ENCODE measurements at regions not wholly inside any gene's neighbourhood (a gene's known extent, or its start where the extent isn't known, plus 50 kb on each side); places are given as distances from the start of the nearest gene placed in this dataset.

DNA sequence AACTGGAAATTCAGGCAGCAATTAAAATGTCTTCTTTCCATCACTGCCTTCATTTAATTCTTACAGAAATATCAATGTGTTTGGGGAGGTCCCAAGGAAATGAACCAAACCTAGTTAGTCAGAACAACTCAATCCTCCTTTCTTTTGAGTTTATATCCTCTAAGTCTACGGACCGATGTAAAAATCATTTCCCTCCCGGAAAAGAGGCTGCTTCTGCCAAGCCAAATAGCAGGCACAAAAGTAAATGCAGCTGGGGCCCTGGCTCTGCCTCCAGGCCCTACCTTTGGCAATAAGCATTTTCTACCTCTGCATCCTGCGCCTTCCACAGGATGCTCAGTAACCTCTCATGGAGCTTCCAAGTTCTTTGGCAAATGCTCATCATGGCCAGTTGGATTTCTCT, 122.5 kb upstream of the COL8A1 start:
- no peaks in the 10 kb centered on the region for H3K4me1 ChIP-seq (ENCODE audit: control insufficient read depth, insufficient read depth, low read length)
- H3K27me3 ChIP-seq (ENCODE audit: control insufficient read depth, insufficient read depth, low read length) = no peaks in the 10 kb centered on the region
- no peak overlapping the region for H3K4me3 ChIP-seq (ENCODE audit: low read depth, low read length)
- no peak overlapping the region for H3K9ac ChIP-seq (ENCODE audit: low read depth, low read length)
- no peaks in the 10 kb centered on the region for H3K36me3 ChIP-seq (ENCODE audit: control insufficient read depth, insufficient read depth, low read length)
- no peaks in the 10 kb centered on the region for H3K9me3 ChIP-seq (ENCODE audit: control insufficient read depth, insufficient read depth, low read length)

DNA sequence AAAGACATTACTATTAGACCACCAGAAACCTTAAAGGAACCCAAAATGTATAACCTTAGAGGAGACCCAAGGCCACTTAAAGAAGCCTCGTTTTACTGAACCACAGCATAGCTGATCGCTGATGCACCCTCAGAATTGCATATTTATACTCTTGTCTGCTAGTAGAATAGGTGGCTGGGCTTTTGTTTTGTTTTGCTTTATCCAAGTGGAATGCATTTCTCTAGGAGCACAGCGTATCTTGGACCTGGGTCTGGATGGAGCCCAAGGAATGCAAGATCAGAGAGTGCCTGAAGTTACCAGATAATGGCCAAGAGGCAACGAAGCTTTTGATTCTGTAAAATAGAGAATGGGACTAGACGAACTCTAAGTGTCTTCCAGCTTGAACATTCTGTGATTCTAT, 129.2 kb upstream of the COL8A1 start:
- no peak overlapping the region for H3K4me3 ChIP-seq (ENCODE audit: low read depth, low read length)
- no peaks in the 10 kb centered on the region for H3K9me3 ChIP-seq (ENCODE audit: control insufficient read depth, insufficient read depth, low read length)
- H3K36me3 ChIP-seq (ENCODE audit: control insufficient read depth, insufficient read depth, low read length) = no peaks in the 10 kb centered on the region
- H3K9ac ChIP-seq (ENCODE audit: low read depth, low read length) = no peak overlapping the region
- H3K4me1 ChIP-seq (ENCODE audit: control insufficient read depth, insufficient read depth, low read length) = no peaks in the 10 kb centered on the region
- no peaks in the 10 kb centered on the region for H3K27me3 ChIP-seq (ENCODE audit: control insufficient read depth, insufficient read depth, low read length)

DNA sequence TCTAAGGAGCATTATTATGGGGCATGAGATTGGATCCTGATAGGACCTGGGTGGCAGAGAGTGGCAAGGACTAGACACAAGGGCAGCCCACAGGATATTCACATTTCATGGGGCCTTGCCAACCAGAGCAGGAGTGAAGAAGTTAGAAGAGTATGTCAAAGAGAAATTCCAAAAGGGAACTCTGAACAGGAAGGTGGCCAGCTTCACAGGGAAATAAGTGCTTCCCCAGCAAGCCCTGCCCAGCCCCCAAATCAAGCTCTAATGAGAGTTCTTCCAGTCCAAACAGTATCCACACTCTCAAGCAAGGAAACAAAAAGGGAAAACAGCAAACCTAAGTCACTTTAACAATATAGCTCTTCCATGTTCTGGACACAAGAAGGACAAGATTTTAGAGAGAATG, 130.2 kb upstream of the COL8A1 start:
- no peaks in the 10 kb centered on the region for H3K36me3 ChIP-seq (ENCODE audit: control insufficient read depth, insufficient read depth, low read length)

DNA sequence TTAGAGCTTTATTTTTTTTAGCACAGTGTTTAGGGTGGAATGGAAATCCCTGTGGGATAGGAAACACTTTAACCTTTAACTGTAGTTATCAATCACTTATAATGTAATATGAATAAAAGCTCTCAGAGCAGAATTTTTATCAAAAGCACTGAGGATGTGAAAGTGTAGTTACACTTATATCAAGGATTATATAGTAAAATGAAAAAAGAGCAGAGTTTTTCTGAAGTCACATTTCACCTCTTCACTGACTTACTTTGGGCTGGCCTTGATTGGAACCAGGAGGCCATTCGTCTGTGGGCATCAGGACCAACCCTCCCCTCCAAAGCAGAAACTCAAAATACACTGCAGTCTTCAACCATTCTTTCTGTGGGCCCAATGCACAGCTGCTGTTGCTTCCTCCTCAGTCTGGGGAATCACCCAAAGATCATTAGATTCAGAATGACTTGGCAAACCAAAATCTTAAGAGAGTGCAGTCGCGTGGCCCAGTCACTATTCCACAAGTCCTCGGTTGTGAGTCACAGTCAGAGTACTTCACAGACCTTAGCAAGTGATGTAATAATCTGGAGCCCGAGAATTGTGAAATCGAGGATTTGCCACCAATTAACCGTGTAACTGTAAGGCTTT, 132.6 kb upstream of the COL8A1 start:
- Histone ChIP-seq H3K27me3 (ENCODE audit: control insufficient read depth, insufficient read depth, low read length) (no peaks in the 10 kb centered on the region), H3K9ac (ENCODE audit: low read depth, low read length) (no peak overlapping the region), H3K36me3 (ENCODE audit: control insufficient read depth, insufficient read depth, low read length) (no peaks in the 10 kb centered on the region), H3K4me3 (ENCODE audit: low read depth, low read length) (no peak overlapping the region), H3K9me3 (ENCODE audit: control insufficient read depth, insufficient read depth, low read length) (no peaks in the 10 kb centered on the region), H3K4me1 (ENCODE audit: control insufficient read depth, insufficient read depth, low read length) (no peaks in the 10 kb centered on the region)

More for the DNA sequence above, 130.2 kb upstream of the COL8A1 start:
- H3K9ac ChIP-seq (ENCODE audit: low read depth, low read length) = no peak overlapping the region
- H3K4me1 ChIP-seq (ENCODE audit: control insufficient read depth, insufficient read depth, low read length) = no peaks in the 10 kb centered on the region
- H3K4me3 ChIP-seq (ENCODE audit: low read depth, low read length) = no peak overlapping the region
- no peaks in the 10 kb centered on the region for H3K27me3 ChIP-seq (ENCODE audit: control insufficient read depth, insufficient read depth, low read length)
- H3K9me3 ChIP-seq (ENCODE audit: control insufficient read depth, insufficient read depth, low read length) = no peaks in the 10 kb centered on the region

DNA sequence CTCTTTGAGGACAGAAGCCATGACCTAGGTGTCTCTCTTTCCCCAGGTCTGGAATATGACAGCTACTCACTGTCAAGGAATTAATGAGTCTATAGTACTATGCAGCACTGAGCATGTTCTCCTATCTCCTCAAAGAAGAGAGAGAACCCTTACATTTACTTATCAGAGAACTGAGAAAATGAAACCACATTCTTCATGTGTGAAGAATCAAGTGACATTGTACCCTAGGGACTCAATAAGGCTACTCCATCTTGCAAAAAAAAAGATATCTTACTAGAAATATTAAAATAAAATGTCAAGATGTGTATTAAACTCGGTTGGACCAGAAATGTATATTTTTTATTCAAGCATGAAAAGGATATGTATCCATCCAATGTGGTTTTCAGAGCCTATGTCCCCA, 133.2 kb upstream of the COL8A1 start:
- Histone ChIP-seq H3K4me1 (ENCODE audit: control insufficient read depth, insufficient read depth, low read length) (no peaks in the 10 kb centered on the region), H3K36me3 (ENCODE audit: control insufficient read depth, insufficient read depth, low read length) (no peaks in the 10 kb centered on the region), H3K27me3 (ENCODE audit: control insufficient read depth, insufficient read depth, low read length) (no peaks in the 10 kb centered on the region), H3K4me3 (ENCODE audit: low read depth, low read length) (no peak overlapping the region), H3K9me3 (ENCODE audit: control insufficient read depth, insufficient read depth, low read length) (no peaks in the 10 kb centered on the region), H3K9ac (ENCODE audit: low read depth, low read length) (no peak overlapping the region)

DNA sequence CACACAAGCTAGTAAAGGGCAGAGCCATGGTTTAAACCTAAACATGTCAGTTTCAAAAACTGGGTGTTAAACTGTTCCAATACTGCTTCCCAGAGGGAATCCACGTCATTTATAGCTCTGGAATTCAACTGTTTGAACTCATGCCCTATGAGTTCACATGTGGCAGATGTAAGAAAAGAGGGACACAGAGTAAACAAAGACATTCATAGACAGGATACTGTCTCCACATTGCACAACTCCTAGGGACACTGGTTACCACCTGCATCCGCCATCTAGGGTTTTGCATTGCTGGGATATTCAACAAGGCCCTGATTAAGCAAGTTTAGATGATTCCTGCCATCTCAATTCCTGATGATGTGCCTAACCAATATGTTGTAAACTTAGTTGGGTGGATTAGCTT, 134.1 kb upstream of the COL8A1 start:
- no peaks in the 10 kb centered on the region for H3K27me3 ChIP-seq (ENCODE audit: control insufficient read depth, insufficient read depth, low read length)
- H3K36me3 ChIP-seq (ENCODE audit: control insufficient read depth, insufficient read depth, low read length) = no peaks in the 10 kb centered on the region
- H3K9me3 ChIP-seq (ENCODE audit: control insufficient read depth, insufficient read depth, low read length) = no peaks in the 10 kb centered on the region
- H3K4me3 ChIP-seq (ENCODE audit: low read depth, low read length) = no peak overlapping the region
- no peak overlapping the region for H3K9ac ChIP-seq (ENCODE audit: low read depth, low read length)
- no peaks in the 10 kb centered on the region for H3K4me1 ChIP-seq (ENCODE audit: control insufficient read depth, insufficient read depth, low read length)

DNA sequence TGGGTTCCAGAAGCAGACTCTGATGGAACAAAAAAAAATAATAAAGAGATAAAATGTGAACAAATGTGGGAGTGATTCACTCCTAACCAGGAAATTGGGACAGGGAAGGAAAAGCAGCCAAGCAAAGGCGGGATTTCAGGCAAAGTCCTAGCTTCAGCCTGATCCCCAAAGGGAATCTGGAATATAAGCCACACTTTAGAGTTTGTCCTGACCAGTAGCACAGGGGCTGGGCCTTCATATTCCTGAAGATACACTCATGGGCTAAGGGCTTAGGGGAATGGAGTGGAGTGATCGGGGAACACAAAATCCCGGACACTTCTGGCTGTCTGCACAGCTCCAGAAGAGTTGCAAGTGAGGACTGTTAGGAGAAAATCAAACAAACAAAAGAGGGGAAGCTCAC, 135.0 kb upstream of the COL8A1 start:
- Histone ChIP-seq H3K27me3 (ENCODE audit: control insufficient read depth, insufficient read depth, low read length) (no peaks in the 10 kb centered on the region), H3K4me3 (ENCODE audit: low read depth, low read length) (no peak overlapping the region), H3K9me3 (ENCODE audit: control insufficient read depth, insufficient read depth, low read length) (no peaks in the 10 kb centered on the region), H3K4me1 (ENCODE audit: control insufficient read depth, insufficient read depth, low read length) (no peaks in the 10 kb centered on the region), H3K36me3 (ENCODE audit: control insufficient read depth, insufficient read depth, low read length) (no peaks in the 10 kb centered on the region), H3K9ac (ENCODE audit: low read depth, low read length) (no peak overlapping the region)

DNA sequence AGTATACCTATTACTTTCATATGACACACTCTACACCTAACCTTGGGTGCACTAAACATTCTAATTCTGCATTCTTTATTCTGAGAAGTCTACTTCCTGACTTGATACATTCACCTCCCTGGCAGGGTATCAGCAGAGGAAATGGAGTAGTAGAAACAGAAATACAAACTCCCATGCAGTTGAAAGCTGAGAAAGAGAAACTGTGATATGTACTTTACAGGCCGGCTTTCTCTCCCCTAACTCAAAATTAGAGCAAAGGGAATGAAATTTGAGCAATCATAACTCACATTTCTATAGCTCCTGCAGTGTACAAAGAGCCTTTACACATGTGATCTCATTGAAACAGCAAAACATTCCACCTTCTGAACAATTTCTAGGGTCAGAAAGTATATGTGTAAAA, 135.5 kb upstream of the COL8A1 start:
- no peaks in the 10 kb centered on the region for H3K4me1 ChIP-seq (ENCODE audit: control insufficient read depth, insufficient read depth, low read length)
- no peaks in the 10 kb centered on the region for H3K36me3 ChIP-seq (ENCODE audit: control insufficient read depth, insufficient read depth, low read length)
- H3K4me3 ChIP-seq (ENCODE audit: low read depth, low read length) = no peak overlapping the region
- H3K9ac ChIP-seq (ENCODE audit: low read depth, low read length) = no peak overlapping the region
- no peaks in the 10 kb centered on the region for H3K27me3 ChIP-seq (ENCODE audit: control insufficient read depth, insufficient read depth, low read length)
- H3K9me3 ChIP-seq (ENCODE audit: control insufficient read depth, insufficient read depth, low read length) = no peaks in the 10 kb centered on the region

DNA sequence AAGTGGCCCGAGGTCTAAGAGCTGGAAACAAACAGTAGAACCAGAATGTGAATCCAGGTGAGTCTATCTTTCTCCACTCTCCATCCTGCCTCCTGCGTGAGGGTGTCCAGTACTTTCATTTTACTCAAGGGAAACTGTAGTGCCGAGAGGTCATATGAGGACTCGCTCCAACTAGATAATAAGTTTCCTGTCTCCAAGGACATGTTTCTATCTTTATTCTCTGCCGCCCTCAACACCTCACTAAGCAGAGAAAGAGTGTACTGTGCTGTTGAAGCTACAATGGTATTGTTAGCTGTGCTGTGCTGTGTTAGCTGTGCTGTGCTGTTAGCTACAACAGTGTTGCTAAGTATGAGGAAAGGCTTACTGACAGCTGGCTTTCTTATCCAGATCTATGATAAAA, 137.9 kb upstream of the COL8A1 start:
- Histone ChIP-seq H3K36me3 (ENCODE audit: control insufficient read depth, insufficient read depth, low read length) (no peaks in the 10 kb centered on the region), H3K4me1 (ENCODE audit: control insufficient read depth, insufficient read depth, low read length) (no peaks in the 10 kb centered on the region), H3K4me3 (ENCODE audit: low read depth, low read length) (no peak overlapping the region), H3K27me3 (ENCODE audit: control insufficient read depth, insufficient read depth, low read length) (no peaks in the 10 kb centered on the region), H3K9ac (ENCODE audit: low read depth, low read length) (no peak overlapping the region), H3K9me3 (ENCODE audit: control insufficient read depth, insufficient read depth, low read length) (no peaks in the 10 kb centered on the region)

DNA sequence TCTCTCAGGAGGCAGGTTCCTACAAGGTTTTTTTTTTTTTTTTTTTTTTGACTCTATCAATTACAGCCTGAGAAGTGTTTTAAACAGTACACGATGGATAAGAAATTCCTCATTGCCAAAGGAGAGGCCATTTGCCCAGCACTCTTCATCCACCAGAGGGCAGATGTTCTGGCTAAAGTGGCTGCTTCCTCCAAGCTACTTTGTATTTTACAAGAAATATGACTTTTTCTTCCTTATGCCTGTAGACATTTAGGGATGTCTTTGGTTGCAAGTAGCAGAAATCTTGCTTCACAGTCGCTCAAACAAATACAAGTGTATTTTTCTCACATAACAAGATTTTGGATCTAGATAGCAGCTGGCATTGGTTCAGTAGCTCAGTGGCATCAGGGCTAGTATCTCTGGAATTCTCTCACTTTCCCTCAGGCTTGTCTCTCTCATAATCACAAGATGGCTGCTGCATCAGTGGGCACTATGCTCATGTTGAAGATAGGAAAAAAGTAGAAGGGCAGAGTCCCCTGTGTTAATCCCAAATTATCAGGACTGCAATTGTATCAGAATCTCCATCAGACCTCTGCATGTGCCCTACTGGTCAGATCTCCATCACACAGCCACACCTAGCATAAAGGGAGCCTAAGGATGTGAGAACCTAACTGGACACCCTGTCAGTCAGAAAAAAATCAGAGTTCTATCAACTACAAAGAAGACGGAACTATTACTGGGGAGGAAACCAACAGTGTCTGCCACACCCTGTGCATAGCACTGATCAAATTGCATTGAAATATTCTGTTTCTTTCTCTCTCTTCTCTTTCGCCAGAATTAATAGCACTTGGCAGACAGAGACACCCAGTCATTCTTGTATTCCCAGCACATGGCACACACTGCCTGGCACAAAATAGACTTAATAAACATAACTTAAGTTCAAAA, 138.9 kb upstream of the COL8A1 start:
- H3K36me3 ChIP-seq (ENCODE audit: control insufficient read depth, insufficient read depth, low read length) = no peaks in the 10 kb centered on the region
- no peaks in the 10 kb centered on the region for H3K27me3 ChIP-seq (ENCODE audit: control insufficient read depth, insufficient read depth, low read length)
- H3K4me3 ChIP-seq (ENCODE audit: low read depth, low read length) = no peak overlapping the region
- H3K9ac ChIP-seq (ENCODE audit: low read depth, low read length) = no peak overlapping the region
- no peaks in the 10 kb centered on the region for H3K4me1 ChIP-seq (ENCODE audit: control insufficient read depth, insufficient read depth, low read length)
- no peaks in the 10 kb centered on the region for H3K9me3 ChIP-seq (ENCODE audit: control insufficient read depth, insufficient read depth, low read length)

DNA sequence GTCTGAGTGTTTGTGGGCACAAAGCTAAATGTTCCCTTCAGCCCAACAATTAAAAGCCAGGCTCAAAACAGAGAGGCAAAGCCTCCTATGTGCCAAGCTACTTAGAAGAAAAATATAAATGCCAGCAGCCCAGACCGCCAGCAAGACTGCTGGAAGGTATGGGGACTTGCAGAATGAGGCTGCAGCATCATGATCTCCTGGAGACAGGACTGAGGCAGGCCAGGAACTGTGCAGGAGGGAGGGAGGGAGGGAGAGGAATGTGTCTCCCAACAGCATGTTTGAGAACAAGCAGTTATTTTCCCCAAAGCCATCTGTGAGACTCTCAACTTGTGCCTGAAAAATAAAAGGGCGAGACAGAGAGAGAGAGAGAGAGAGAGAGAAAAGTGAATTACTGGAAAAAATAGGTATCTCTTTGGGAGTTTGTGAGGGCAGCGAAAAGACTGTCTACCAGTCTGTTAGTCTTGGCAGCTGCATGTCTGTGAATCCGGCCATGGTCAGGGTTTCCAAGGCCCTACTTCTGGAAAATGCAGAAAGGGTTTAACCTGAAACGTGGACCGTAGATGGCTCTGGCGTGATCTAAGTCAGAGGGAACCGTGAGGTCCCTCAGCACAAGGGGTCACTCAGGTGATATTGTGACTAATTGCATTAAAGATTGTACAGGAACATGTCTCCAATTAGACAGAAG, 139.7 kb upstream of the COL8A1 start:
- Histone ChIP-seq H3K27me3 (ENCODE audit: control insufficient read depth, insufficient read depth, low read length) (no peaks in the 10 kb centered on the region), H3K9ac (ENCODE audit: low read depth, low read length) (no peak overlapping the region), H3K4me1 (ENCODE audit: control insufficient read depth, insufficient read depth, low read length) (no peaks in the 10 kb centered on the region), H3K4me3 (ENCODE audit: low read depth, low read length) (no peak overlapping the region), H3K9me3 (ENCODE audit: control insufficient read depth, insufficient read depth, low read length) (no peaks in the 10 kb centered on the region), H3K36me3 (ENCODE audit: control insufficient read depth, insufficient read depth, low read length) (no peaks in the 10 kb centered on the region)

DNA sequence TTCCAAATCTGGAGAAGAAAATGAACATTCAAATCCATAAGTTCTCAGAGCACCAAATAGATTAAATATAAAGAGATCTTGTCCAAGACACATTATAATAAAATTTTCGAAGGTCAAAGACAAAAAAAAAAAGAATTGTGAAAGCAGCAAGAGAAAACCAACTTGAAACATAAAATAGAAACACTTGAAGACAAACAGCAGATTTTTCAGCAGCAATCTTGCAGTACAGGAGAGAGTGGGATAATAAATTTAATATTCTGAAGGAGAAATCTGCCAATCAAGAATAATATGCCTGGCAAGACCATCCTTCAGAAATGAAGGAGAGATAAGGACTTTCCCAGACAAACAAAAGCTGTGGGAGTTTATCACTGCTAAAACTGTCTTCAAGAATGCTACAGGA, 150.5 kb upstream of the COL8A1 start:
- Histone ChIP-seq H3K9ac (ENCODE audit: low read depth, low read length) (no peak overlapping the region), H3K4me3 (ENCODE audit: low read depth, low read length) (no peak overlapping the region), H3K9me3 (ENCODE audit: control insufficient read depth, insufficient read depth, low read length) (no peaks in the 10 kb centered on the region), H3K27me3 (ENCODE audit: control insufficient read depth, insufficient read depth, low read length) (no peaks in the 10 kb centered on the region), H3K36me3 (ENCODE audit: control insufficient read depth, insufficient read depth, low read length) (no peaks in the 10 kb centered on the region), H3K4me1 (ENCODE audit: control insufficient read depth, insufficient read depth, low read length) (no peaks in the 10 kb centered on the region)

Measured in iPS-15b (cell line).